ENCODE measurements at regions not wholly inside any gene's neighbourhood (a gene's known extent, or its start where the extent isn't known, plus 50 kb on each side); places are given as distances from the start of the nearest gene placed in this dataset.

DNA sequence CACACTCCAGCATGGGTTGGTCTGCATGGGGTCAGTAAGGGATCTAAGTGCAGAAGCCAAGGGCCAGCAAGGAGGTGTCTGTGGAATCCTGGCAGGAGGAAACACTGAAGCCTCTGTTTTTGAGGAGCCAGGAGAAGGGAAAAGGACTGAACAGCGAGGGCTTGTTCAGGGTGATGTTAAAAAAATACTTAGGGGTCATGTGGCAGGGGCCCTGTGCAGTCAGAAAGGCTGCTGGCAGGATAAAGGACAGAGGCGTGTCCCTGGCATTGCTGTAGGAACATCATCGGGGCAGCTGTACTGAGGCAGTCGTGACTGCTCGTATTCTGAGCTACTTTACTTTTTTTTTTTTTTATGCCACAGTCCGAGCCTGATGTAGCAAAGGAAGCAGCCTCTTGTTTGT, 127.1 kb upstream of the ZFP64 start:
- no peak overlapping the region for H3K4me3 ChIP-seq (ENCODE audit: low read length)
- H3K36me3 ChIP-seq (replicated peaks; ENCODE audit: insufficient read depth, low read length): no peaks in the 10 kb centered on the region
- H3K9me3 ChIP-seq (replicated peaks; ENCODE audit: insufficient read depth, low read length): no peaks in the 10 kb centered on the region; the same call in 1 of the 2 replicates
- no peaks in the 10 kb centered on the region for H3K9me2 ChIP-seq (replicated peaks; ENCODE audit: insufficient read depth, low read length)
- no peaks in the 10 kb centered on the region for H3K79me2 ChIP-seq (ENCODE audit: low read length)
- no peak overlapping the region for H3K9ac ChIP-seq (ENCODE audit: low read length)
- no peaks in the 10 kb centered on the region for H4K20me1 ChIP-seq (ENCODE audit: insufficient read depth, low read length)
- H3K4me2 ChIP-seq (ENCODE audit: low read depth, low read length): no peak overlapping the region
- no peak overlapping the region for H2AFZ ChIP-seq (ENCODE audit: low read length)
- no peaks in the 10 kb centered on the region for H3K4me1 ChIP-seq (ENCODE audit: low read length)
- TF ChIP-seq, protein P1, sequence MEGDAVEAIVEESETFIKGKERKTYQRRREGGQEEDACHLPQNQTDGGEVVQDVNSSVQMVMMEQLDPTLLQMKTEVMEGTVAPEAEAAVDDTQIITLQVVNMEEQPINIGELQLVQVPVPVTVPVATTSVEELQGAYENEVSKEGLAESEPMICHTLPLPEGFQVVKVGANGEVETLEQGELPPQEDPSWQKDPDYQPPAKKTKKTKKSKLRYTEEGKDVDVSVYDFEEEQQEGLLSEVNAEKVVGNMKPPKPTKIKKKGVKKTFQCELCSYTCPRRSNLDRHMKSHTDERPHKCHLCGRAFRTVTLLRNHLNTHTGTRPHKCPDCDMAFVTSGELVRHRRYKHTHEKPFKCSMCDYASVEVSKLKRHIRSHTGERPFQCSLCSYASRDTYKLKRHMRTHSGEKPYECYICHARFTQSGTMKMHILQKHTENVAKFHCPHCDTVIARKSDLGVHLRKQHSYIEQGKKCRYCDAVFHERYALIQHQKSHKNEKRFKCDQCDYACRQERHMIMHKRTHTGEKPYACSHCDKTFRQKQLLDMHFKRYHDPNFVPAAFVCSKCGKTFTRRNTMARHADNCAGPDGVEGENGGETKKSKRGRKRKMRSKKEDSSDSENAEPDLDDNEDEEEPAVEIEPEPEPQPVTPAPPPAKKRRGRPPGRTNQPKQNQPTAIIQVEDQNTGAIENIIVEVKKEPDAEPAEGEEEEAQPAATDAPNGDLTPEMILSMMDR (IDR thresholded peaks at IDR 0.05; ENCODE audit: low read length): no peak
- TF ChIP-seq EZH2 (optimal IDR thresholded peaks at IDR 0.05; ENCODE audit: low read depth, low read length): no peak
- TF ChIP-seq EZH2phosphoT487 (IDR thresholded peaks at IDR 0.05; ENCODE audit: low read length): no peak
- DNase-seq: no peak
- H3K27me3 ChIP-seq (replicated peaks; ENCODE audit: insufficient read depth, low read length): no peaks in the 10 kb centered on the region
- no peaks in the 10 kb centered on the region for H3F3A ChIP-seq (ENCODE audit: insufficient read depth, low read length)
- H3K27ac ChIP-seq (ENCODE audit: low read length): no peak overlapping the region

DNA sequence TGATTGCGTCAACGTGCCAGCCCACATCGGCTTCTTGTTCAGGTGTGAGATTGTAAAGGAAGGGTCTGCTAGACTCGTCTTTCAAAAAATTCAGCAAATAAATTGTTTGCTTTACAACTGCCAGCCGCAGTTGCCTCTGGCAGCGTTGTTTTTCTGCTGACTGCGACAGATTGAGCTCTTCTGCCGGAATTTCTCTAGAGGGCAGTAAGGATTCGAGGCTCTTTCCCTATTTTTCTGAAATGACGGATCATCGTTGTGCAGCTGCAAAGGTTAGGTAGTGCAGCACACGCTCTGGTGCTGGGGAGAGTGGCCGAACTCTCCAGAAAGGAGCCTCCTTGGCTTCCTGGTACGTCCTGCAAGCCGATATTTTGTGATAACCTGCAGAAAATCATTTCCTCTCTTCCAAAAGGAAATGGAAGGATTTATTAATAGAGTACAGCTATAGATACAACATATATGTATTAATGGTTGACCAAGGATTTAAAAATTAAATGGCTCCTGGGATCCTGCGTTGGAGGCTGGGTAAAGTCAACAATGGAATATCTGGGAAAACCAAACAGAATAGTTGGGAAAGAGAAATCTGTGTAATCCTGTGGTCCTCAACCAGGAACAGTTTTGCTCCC, 121.9 kb upstream of the ZFP64 start:
- TF ChIP-seq EZH2phosphoT487 (IDR thresholded peaks at IDR 0.05; ENCODE audit: low read length) (no peak), EZH2 (optimal IDR thresholded peaks at IDR 0.05; ENCODE audit: low read depth, low read length) (no peak)
- TF ChIP-seq, protein P1 (IDR thresholded peaks at IDR 0.05; ENCODE audit: low read length): no peak
- Histone ChIP-seq H3K9ac (ENCODE audit: low read length) (no peak overlapping the region), H3K4me3 (ENCODE audit: low read length) (no peak overlapping the region), H3K9me3 (replicated peaks; ENCODE audit: insufficient read depth, low read length) (no peaks in the 10 kb centered on the region), H2AFZ (ENCODE audit: low read length) (no peak overlapping the region), H3K9me2 (replicated peaks; ENCODE audit: insufficient read depth, low read length) (no peaks in the 10 kb centered on the region), H3K79me2 (ENCODE audit: low read length) (no peaks in the 10 kb centered on the region), H3K4me2 (ENCODE audit: low read depth, low read length) (no peak overlapping the region), H3K27me3 (replicated peaks; ENCODE audit: insufficient read depth, low read length) (no peaks in the 10 kb centered on the region), H4K20me1 (ENCODE audit: insufficient read depth, low read length) (no peaks in the 10 kb centered on the region), H3K36me3 (replicated peaks; ENCODE audit: insufficient read depth, low read length) (no peaks in the 10 kb centered on the region), H3K27ac (ENCODE audit: low read length) (no peak overlapping the region), H3F3A (ENCODE audit: insufficient read depth, low read length) (no peaks in the 10 kb centered on the region), H3K4me1 (ENCODE audit: low read length) (no peaks in the 10 kb centered on the region)
- no peak for DNase-seq

DNA sequence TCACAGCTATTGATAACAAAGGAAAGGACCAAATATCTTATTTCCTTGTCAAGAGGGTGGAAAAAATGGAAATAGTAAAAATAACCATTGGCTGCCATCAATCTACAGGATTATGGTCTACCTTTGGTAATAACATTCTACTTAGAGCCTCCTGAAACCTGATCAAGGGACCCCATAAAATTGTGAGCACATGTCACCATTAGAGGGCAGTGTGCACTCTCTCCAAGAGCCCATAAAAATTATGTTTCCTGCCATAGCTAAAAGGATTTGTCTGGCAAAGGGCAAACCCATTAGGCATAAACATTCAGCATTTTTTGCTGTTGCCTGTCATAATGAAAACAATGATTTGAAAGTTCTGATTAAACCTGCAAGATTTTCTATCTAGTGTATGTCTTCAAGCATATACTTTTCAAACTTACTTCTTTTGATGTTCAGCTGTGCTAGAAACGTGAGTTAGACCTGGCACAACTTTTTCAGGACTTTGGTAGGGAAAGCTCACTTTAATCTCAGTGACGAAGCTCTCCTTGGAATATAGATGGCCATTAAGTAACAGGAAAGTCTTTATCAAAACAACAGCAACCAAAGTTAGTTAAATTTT, 120.7 kb upstream of the ZFP64 start:
- H3K9me3 ChIP-seq (replicated peaks; ENCODE audit: insufficient read depth, low read length): no peaks in the 10 kb centered on the region
- H3K4me2 ChIP-seq (ENCODE audit: low read depth, low read length): no peak overlapping the region
- no peaks in the 10 kb centered on the region for H3K79me2 ChIP-seq (ENCODE audit: low read length)
- no peaks in the 10 kb centered on the region for H3K36me3 ChIP-seq (replicated peaks; ENCODE audit: insufficient read depth, low read length)
- no peaks in the 10 kb centered on the region for H3F3A ChIP-seq (ENCODE audit: insufficient read depth, low read length)
- no peaks in the 10 kb centered on the region for H3K27me3 ChIP-seq (replicated peaks; ENCODE audit: insufficient read depth, low read length)
- no peak overlapping the region for H3K4me3 ChIP-seq (ENCODE audit: low read length)
- H2AFZ ChIP-seq (ENCODE audit: low read length): no peak overlapping the region
- peak; percentile 76 for DNase-seq
- no peaks in the 10 kb centered on the region for H3K4me1 ChIP-seq (ENCODE audit: low read length)
- TF ChIP-seq, protein P1 (IDR thresholded peaks at IDR 0.05; ENCODE audit: low read length): peak; percentile 83
- TF ChIP-seq EZH2 (optimal IDR thresholded peaks at IDR 0.05; ENCODE audit: low read depth, low read length): no peak
- H3K9ac ChIP-seq (ENCODE audit: low read length): no peak overlapping the region
- no peak overlapping the region for H3K27ac ChIP-seq (ENCODE audit: low read length)
- H3K9me2 ChIP-seq (replicated peaks; ENCODE audit: insufficient read depth, low read length): no peaks in the 10 kb centered on the region
- H4K20me1 ChIP-seq (ENCODE audit: insufficient read depth, low read length): no peaks in the 10 kb centered on the region

Measured in MM.1S (cell line).